DMS53 treated with DMSO at 0.1 percent for 48 hours (cell line): ENCODE measurements at regions not wholly inside any gene's neighbourhood (a gene's known extent, or its start where the extent isn't known, plus 50 kb on each side); places are given as distances from the start of the nearest gene placed in this dataset.

Experiments used
- DNase-seq: peaks from one replicate; lab custom pipeline; 2025; ENCODE audit not compliant: unreplicated experiment; lab: John Stamatoyannopoulos, UW

DNA sequence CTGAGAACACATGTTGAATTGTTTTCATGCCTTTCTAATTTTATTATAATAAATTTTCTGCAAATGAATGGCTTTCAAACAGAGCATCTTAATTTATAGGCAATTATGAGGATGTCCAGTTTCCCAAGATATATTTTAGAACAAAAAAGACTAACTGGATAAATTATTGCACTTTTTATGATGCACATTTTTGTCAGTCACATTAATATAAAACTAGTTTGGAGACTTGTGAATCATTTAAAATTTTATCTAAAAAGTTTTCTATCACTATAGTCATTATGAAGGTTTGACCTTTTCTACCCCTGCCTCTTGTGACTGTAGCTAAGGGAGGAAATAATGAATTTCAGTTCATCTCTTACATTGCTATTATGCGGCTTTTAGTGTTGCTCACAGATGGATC, 393.8 kb downstream of the TAF11L14 start:
- DNase-seq = no peak

- DNase-seq = no peak
Measured at GRCh38 chr5:18032744-18033143, 398.5 kb downstream of the TAF11L14 start.

DNA sequence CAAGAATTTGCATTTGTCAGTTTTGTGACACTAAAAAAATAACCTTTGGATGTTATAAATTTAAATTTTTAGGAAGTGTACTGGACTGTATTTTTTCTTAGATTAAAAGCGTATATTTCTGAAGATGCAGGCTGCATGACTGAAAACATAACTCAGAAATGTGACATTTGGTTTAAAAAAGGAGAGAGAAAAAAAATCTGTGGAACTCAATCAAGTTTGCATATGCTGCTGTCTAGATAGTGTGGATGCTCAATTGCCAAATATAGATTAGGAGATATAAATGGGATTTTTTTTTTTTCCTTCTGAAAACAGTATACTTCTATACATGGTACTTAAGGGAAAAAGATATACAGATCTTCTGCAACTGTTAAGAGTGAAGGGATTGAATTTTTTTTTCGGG, 402.3 kb downstream of the TAF11L14 start:
- no peak for DNase-seq

GRCh38 chr5:18037718-18038117, 403.5 kb downstream of the TAF11L14 start:
- DNase-seq = no peak

DNA sequence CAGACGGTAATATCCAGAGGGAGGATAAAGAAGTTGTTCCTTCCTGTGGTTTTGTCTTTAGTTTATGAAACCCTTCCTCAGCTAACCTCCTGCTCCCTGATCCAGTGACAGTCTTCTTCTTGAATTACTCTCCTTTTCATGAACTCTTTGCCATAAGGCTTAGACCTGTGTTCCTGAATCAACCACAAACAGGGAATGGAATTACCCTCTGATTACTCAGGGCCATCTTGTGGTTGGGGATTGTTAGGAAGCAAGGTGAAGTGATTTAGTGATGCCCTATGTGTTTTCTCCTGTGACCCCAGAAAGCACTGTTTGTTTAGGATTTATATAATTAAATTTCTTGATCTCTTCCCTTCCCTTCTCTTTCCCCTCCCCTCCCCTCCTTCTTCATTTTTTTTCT, 409.1 kb downstream of the TAF11L14 start:
- no peak for DNase-seq

GRCh38 chr5:18048449-18048848, 414.2 kb downstream of the TAF11L14 start:
- no peak for DNase-seq

GRCh38 chr5:18050345-18050744, 416.1 kb downstream of the TAF11L14 start:
- DNase-seq = no peak

GRCh38 chr5:18050776-18051175, 416.5 kb downstream of the TAF11L14 start:
- DNase-seq = no peak

DNA sequence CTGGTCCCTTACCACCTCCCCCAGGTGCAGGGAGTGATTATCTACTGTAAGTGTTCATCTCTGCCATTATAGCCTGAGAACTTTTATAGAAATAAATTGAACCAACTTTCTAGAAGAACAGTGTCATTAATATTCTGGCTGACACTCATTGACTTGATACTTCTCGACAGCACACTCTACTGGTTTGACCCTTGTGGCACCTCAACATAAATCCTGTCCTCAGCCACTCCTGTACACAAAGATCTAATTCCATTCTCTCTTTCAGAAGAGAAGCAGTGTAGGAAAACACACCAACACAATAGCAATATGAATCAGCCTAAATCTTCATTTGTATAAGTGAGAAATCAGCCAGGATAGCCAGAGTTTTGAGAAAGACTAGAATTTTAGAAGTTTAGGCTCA, 417.7 kb downstream of the TAF11L14 start:
- no peak for DNase-seq

DNA sequence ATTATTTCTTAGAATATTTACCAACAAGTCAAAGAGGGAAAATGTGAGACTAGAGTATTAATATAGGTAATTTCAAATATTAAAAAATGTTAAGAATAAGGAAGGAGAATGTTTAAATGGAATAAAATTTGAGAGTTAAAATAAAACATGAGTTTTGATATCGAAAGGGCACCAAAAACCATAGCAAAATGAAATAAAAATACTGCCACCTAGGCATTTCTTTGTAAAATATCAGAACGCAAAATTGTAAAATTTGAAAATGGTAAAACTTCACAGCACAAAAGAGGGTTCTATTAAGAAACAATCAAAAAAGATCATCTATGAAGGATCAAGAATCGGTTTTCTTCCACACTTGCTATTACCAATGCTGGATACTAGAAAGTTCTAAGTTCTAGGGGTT, 418.3 kb downstream of the TAF11L14 start:
- DNase-seq = no peak

DNA sequence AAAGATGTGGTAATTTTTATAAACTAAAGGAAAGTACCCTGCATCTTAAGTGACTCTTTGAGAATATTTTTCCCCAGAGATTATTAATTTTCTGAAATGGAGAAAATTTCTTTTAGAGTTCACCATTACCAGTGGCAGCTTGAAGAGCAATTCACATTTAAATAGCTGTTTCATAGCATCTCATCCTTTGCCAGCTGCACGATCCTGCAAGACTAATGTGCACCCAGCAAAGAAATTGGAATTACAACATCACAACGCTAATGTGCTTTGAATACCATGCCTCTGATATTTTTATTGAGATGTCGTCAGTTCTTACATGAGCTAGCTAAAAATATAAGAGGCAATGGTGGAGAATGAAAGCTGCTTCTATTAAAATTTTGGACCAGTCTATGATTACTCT, 423.5 kb downstream of the TAF11L14 start:
- no peak for DNase-seq

- no peak for DNase-seq
Measured at GRCh38 chr5:18067615-18068014, 433.4 kb downstream of the TAF11L14 start.

DNA sequence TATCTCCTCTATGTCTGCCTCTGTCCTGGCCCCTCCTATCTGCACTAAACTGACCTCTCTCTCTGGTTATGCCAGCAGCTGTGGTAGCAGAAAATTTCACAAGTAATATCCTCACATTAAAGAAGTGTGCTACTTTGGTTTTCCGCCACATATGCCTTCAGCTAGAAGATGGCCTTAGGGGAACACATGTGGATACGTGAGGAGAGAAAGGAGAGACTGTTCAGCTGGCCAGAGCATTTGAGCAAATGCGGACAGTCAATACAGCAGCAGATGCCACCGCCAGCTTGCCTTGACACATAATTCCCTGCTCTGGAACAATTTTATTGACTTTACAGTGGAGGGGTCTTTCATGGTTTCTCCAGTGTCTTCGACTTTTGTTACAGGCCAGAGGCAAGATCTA, 434.6 kb downstream of the TAF11L14 start:
- DNase-seq = no peak

DNA sequence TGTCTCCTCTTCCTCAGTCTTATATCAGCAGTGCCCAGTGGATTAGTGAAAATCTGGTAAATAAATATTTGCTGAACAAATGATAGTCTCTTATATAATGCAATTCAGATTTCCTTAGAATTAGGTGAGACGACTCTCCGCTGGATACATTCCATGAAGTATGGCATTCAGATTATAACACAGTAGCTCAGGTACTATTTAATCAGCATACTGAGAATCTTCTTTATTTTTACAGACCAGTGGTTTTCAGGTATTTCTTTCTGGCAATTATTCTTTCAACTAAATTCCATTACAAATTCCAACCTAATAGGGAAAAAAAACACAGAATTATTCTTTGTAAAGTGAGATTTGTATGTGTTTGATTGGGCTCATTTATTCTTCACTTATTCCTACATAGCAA, 435.5 kb downstream of the TAF11L14 start:
- no peak for DNase-seq

DNA sequence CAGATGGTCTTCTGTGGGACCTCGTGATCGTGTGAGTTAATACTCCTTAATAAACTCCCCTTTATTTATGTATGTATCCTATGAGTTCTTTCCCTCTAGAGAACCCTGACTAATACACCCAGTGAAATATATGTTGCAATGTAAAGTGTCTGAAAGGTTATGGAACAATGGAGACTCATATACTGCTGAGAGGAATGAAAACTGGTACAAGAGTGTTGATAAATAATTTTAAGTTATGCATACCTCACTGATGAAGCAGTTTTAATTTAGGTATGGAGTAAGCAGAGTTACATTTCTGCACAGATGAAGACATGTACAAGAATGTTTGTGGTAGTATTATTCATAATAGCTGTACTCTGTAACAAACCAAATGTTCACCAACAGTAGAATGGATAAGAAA, 438.3 kb downstream of the TAF11L14 start:
- no peak for DNase-seq

DNA sequence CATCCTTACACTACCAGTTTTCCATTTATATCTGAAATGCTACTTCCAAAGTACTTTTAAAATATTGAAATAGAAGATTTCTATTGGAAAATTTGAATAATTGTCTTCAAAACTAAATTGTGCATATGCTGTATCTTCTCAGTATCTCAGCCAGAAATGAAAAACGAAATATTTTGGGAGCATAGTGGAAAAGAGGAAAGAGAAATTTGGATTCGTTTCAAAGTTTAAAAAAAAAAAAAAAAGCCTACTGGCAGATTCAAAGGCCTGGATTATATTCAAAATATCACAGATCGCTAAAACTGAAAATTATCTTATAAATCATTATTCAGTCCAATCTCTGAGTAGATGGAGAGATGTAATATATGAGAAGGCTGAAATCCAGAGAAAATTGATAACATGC, 440.7 kb downstream of the TAF11L14 start:
- no peak for DNase-seq

GRCh38 chr5:18078157-18078556, 443.9 kb downstream of the TAF11L14 start:
- DNase-seq = no peak

DNA sequence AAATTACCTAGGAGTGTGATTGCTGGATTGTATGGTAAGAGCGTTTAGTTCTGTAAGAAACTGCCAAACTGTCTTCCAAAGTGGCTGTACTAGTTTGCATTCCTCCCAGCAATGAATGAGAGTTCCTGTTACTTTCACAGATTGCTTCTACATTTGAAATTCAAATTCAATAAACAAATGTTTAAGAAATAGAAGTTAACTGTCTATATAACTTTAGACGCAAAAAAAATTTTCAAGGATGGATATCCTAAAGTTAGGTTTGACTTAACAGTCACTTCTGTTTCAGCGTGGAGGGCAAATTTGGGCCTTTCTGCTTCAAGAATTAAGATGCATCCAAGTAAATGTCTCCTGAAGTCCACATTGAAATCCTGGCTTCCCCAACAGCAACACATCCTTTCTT, 445.6 kb downstream of the TAF11L14 start:
- DNase-seq = no peak

GRCh38 chr5:18088020-18088579, 453.8 kb downstream of the TAF11L14 start:
- no peak for DNase-seq

- no peak for DNase-seq
Measured at GRCh38 chr5:18090177-18090576, 455.9 kb downstream of the TAF11L14 start.

DNA sequence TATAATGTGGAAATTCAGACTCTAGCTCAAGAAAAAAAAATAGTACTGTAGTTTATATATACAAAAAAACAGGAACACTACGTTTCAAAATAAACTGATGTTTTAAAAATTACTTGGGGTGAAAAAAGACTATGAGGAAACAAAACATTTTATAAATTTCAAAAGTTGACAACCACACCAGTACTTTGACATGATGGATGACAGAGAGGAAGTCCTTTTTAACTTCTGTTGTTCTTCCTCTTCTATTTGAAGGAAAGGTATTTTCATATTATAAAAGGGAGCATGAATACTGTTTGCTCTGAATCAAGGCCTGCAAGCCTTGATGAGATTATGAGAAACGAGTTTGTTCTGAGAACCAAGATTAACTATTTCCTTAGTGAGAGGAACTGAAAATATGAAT, 456.9 kb downstream of the TAF11L14 start:
- DNase-seq = no peak

- DNase-seq = no peak
Measured at GRCh38 chr5:18091758-18092157, 457.5 kb downstream of the TAF11L14 start.

DNA sequence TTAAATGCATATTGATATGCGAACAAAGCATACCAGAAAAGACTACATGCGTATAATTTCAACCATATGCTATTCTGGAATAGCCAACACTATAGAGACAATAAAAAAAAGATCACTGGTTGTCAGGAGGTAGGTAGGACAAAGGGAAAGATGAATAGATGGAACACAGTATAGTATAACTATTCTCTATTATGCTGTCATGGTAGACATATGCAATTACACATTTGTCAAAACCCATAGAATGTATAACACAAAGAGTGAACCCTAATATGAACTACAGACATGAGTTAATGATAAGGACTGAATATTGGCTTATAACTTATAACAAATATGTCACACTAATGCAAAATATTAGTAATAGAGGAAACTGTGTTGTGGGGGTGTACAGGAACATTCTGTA, 460.8 kb downstream of the TAF11L14 start:
- DNase-seq = no peak

GRCh38 chr5:18097817-18098216, 463.6 kb downstream of the TAF11L14 start:
- no peak for DNase-seq
